Adrenal gland (tissue), 9 donors: ENCODE measurements at regions not wholly inside any gene's neighbourhood (a gene's known extent, or its start where the extent isn't known, plus 50 kb on each side); places are given as distances from the start of the nearest gene placed in this dataset.
A peak's percentile ranks its signal among the peaks of the same experiment; 100 is the strongest.

ENCODE experiments used
- DNase-seq, 7 donors: peaks; one replicate each; pipeline ENCODE4 v3.0.0-alpha.2; 2019 to 2020
- H3K27ac ChIP-seq, 5 donors: fragments of 200-600 bp; sonication (generic) in 4 of 5; 1 replicate in 3 of 5; 2 replicates in 2 of 5; pipeline versions ENCODE4 v1.5.1 to v1.8.0; 2016 to 2020; ENCODE audit warnings: mild to moderate bottlenecking in 1 of 5
- H3K27me3 ChIP-seq: fragments of 200-600 bp; 2 replicates; pipeline ENCODE4 v1.8.0; 2021
- H3K36me3 ChIP-seq, 2 donors: fragments of 200-600 bp; replicated peaks in 1 of 2; 1 replicate in 1 of 2; 2 replicates in 1 of 2; pipeline versions ENCODE4 v1.5.1 to v1.8.0; 2018 to 2022
- H3K4me1 ChIP-seq, 2 donors: fragments of 200-600 bp; replicated peaks in 1 of 2; 1 replicate in 1 of 2; 2 replicates in 1 of 2; pipeline versions ENCODE4 v1.5.1 to v1.8.0; 2018 to 2021
- H3K4me3 ChIP-seq, 4 donors: fragments of 200-600 bp; sonication (generic) in 3 of 4; one replicate each; pipeline ENCODE4 v1.5.1; 2016 to 2018
- H3K9me3 ChIP-seq, 3 donors: fragments of 200-600 bp; sonication (generic) in 1 of 3; replicated peaks in 1 of 3; 1 replicate in 2 of 3; 2 replicates in 1 of 3; pipeline versions ENCODE4 v1.5.1 to v1.8.0; 2016 to 2021
- POLR2A ChIP-seq, 2 donors: fragments of 450-650 bp; IDR thresholded peaks; one replicate each; pipeline ENCODE4 v1.6.1; 2017; ENCODE audit warnings: antibody characterized with exemption in 2 of 2, mild to moderate bottlenecking in 2 of 2, moderate library complexity in 1 of 2
- WGBS, 4 donors: extraction: QIAGEN DNeasy Blood & Tissue Kit in 2 of 4; methylation state at CpG; one replicate each; pipeline versions ENCODE4 v1.1.5 to v1.1.7; 2013 to 2017; 5-methylcytosine and 5-hydroxymethylcytosine counted together
- intact Hi-C, 2 donors: fragments of 100-400 bp; cut with DNase I; formaldehyde crosslinking; loops; one replicate each; pipeline versions ENCODE4 v1.14.1 to v1.15.0; 2022 to 2023
- TF ChIP-seq, protein P1 (sequence below), 6 experiments: fragments of 450-650 bp in 4 of 6; fragments of 200-600 bp in 2 of 6; sonication (generic) in 1 of 6; IDR thresholded peaks; 1 replicate in 5 of 6; 2 replicates in 1 of 6; pipeline versions ENCODE4 v1.5.1 to v1.8.0; 2016 to 2021; ENCODE audit warnings: antibody characterized with exemption in 6 of 6, mild to moderate bottlenecking in 2 of 6, moderate library complexity in 1 of 6
- donor health status: healthy with polysubstance abuse.
- donor health status: Bipolar disorder and iron deficiency.
- donor health status: DM: yes; HTN: yes; CAD: no.
- donor health status: DM: no; HTN: no; CAD: no.
- donor health status: DM: no; HTN: no; CAD: no.

DNA sequence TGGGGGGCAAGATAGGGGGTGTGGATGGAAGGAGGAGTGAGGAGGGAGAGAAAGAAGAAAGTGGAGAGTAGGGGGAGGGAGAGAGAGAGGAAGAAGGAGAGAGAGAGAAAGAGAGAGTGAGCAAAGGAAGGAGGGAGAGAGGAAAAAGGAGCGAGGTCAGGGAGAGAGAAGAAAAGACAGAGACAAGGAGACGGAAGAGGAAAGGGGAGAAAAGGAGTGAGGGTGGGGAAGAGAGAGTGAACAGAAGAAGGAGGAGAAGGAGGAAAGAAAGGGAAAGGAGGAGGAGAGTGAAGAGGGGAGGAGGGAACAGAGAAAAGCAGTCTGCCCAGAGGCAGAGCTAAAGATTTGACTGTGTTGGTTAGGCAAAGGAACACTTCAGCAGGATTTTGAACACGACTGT, 181.6 kb downstream of the MID1IP1 start:
- no peak for DNase-seq
- Histone ChIP-seq H3K36me3 (no peaks in the 10 kb centered on the region), H3K4me3 (no peak overlapping the region), H3K4me1 (no peaks in the 10 kb centered on the region), H3K27me3 (peaks cover 24% of the 10 kb centered on the region), H3K9me3 (no peaks in the 10 kb centered on the region), H3K27ac (no peak overlapping the region)
- TF ChIP-seq, protein P1, sequence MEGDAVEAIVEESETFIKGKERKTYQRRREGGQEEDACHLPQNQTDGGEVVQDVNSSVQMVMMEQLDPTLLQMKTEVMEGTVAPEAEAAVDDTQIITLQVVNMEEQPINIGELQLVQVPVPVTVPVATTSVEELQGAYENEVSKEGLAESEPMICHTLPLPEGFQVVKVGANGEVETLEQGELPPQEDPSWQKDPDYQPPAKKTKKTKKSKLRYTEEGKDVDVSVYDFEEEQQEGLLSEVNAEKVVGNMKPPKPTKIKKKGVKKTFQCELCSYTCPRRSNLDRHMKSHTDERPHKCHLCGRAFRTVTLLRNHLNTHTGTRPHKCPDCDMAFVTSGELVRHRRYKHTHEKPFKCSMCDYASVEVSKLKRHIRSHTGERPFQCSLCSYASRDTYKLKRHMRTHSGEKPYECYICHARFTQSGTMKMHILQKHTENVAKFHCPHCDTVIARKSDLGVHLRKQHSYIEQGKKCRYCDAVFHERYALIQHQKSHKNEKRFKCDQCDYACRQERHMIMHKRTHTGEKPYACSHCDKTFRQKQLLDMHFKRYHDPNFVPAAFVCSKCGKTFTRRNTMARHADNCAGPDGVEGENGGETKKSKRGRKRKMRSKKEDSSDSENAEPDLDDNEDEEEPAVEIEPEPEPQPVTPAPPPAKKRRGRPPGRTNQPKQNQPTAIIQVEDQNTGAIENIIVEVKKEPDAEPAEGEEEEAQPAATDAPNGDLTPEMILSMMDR (IDR thresholded peaks at IDR 0.05) = no peak
- TF ChIP-seq POLR2A (IDR thresholded peaks at IDR 0.05) = no peak
- WGBS, 4 donors = 49 to 61% (median 55%) methylated on average over 3 of the region's 3 CpGs
- intact Hi-C loops = loop anchor here in 1 of 2 donors (10.0 kb wide), 1 partner anchor 218 kb away; no protein-coding TSS in a partner anchor

DNA sequence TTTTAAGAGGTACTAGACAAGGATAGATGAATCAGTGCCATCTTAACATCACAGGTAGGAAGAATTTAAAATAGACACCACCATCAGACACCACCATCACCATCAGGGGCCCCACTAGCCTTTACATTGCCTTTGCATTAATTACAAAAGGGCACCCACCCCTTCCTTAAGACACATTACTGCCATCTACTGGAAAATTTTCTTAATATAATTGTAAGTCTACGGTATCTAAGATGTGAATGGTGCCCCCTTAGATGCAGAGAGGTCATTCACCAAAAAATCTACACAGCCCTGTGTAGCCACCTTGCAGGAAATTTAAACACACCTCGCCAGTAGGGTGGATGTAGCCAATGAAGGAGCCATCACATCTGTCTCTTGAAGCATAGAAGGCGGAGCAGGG, 184.1 kb downstream of the MID1IP1 start:
- H3K27ac ChIP-seq = no peak overlapping the region
- TF ChIP-seq, protein P1 (IDR thresholded peaks at IDR 0.05) = peak in 3 of 6 experiments; percentile 24 to 40 (median 34)
- TF ChIP-seq POLR2A (IDR thresholded peaks at IDR 0.05) = no peak
- H3K27me3 ChIP-seq = peaks cover 26% of the 10 kb centered on the region
- 42 to 77% (median 66%) methylated on average over 3 of the region's 3 CpGs for WGBS, 4 donors
- H3K36me3 ChIP-seq = no peaks in the 10 kb centered on the region
- no peak for DNase-seq
- intact Hi-C loops = loop anchor here in 1 of 2 donors (10.0 kb wide), 1 partner anchor 221 kb away; no protein-coding TSS in a partner anchor
- H3K9me3 ChIP-seq = no peaks in the 10 kb centered on the region
- H3K4me3 ChIP-seq = no peak overlapping the region
- H3K4me1 ChIP-seq = no peaks in the 10 kb centered on the region

DNA sequence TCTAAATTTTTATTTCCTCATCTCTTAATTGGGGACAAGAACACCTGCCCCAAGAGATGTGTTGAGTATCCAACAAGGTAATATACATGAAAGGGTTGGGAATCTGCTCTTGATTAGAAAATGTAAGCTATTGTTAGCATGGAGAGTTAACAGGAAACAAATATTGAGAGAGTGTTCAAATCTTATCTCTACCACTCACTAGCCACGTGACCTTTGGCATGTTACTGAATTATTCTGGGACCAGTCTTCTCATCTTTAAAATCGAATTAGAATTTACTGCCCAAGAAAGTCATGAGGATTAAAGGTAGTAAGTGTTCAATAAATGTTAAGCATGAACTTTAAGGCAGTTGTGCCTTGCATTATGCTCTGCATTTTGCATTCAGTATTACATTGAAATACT, 184.7 kb downstream of the MID1IP1 start:
- no peaks in the 10 kb centered on the region for H3K9me3 ChIP-seq
- intact Hi-C loops = loop anchor here in 1 of 2 donors (10.0 kb wide), 1 partner anchor 221 kb away; no protein-coding TSS in a partner anchor
- H3K27me3 ChIP-seq = peaks cover 26% of the 10 kb centered on the region
- no peak overlapping the region for H3K27ac ChIP-seq
- no peak for DNase-seq
- H3K4me1 ChIP-seq = no peaks in the 10 kb centered on the region
- no peaks in the 10 kb centered on the region for H3K36me3 ChIP-seq
- WGBS, 4 donors = 15 to 29% (median 18%) methylated on average over 2 of the region's 2 CpGs
- TF ChIP-seq, protein P1 (IDR thresholded peaks at IDR 0.05) = no peak
- TF ChIP-seq POLR2A (IDR thresholded peaks at IDR 0.05) = no peak
- no peak overlapping the region for H3K4me3 ChIP-seq

DNA sequence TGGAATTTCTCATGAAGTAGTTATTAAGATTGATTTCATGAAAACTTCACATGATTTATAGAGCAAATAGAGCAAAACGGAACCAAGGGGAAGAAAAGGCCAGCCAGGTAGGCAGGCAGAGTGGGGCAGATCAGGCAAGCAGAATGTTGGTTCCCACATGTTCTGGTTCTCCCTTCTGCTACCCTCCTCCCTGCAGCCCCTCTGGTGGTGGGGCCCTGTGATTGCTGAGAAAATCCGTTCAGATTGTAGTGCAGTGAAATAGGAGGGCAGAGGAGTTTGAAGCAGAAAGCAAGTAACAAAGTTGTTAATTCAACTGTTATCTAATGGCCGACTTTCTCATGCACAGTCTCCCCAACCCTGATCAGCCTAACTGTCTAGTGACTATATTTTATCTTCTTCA, 185.3 kb downstream of the MID1IP1 start:
- intact Hi-C loops = loop anchor here in 1 of 2 donors (10.0 kb wide), 1 partner anchor 222 kb away; no protein-coding TSS in a partner anchor
- DNase-seq = no peak
- WGBS, 4 donors = 59 to 78% (median 71%) methylated on average over 2 to 3 of the region's 3 CpGs
- no peak for TF ChIP-seq POLR2A (IDR thresholded peaks at IDR 0.05)
- TF ChIP-seq, protein P1 (IDR thresholded peaks at IDR 0.05) = no peak
- H3K27me3 ChIP-seq = peaks cover 25% of the 10 kb centered on the region
- H3K9me3 ChIP-seq = no peaks in the 10 kb centered on the region
- no peak overlapping the region for H3K4me3 ChIP-seq
- no peaks in the 10 kb centered on the region for H3K4me1 ChIP-seq
- no peaks in the 10 kb centered on the region for H3K36me3 ChIP-seq
- H3K27ac ChIP-seq = no peak overlapping the region
